Gastrocnemius medialis (tissue), 4 donors: ENCODE measurements at regions not wholly inside any gene's neighbourhood (a gene's known extent, or its start where the extent isn't known, plus 50 kb on each side); places are given as distances from the start of the nearest gene placed in this dataset.

Experiments used
- POLR2A ChIP-seq, 2 donors: fragments of 450-650 bp; IDR thresholded peaks; one replicate each; pipeline ENCODE4 v1.6.1; 2017; ENCODE audit warnings: antibody characterized with exemption in 2 of 2, mild to moderate bottlenecking in 2 of 2, moderate library complexity in 2 of 2
- TF ChIP-seq, protein P1 (sequence below), 5 experiments: fragments of 450-650 bp in 3 of 5; fragments of 200-600 bp in 2 of 5; sonication (generic) in 2 of 5; IDR thresholded peaks in 4 of 5; conservative IDR thresholded peaks in 1 of 5; 1 replicate in 4 of 5; 2 replicates in 1 of 5; pipeline ENCODE4 v1.5.1; 2016 to 2019; ENCODE audit warnings: antibody characterized with exemption in 5 of 5, mild to moderate bottlenecking in 3 of 5, moderate library complexity in 3 of 5

DNA sequence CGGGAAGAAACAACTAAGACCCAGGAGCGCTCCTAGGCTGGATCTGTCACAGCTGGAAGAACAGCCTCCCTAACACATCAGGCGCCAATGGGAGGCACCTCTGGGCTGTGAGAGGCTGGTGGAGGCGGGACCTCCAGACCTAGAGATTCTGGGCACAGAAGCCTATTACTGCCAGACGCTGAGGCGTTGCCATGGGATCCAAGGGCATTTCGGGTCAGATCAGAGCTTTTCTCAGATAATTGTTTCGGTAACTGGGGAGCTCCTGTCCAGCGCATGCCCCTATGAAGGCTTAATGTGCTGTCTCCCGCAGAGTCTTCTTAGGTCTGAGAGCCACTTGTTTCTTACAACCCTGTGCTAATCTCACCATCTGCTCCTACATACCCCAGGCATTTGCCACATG, 339.2 kb downstream of the ZNF716 start:
- TF ChIP-seq, protein P1, sequence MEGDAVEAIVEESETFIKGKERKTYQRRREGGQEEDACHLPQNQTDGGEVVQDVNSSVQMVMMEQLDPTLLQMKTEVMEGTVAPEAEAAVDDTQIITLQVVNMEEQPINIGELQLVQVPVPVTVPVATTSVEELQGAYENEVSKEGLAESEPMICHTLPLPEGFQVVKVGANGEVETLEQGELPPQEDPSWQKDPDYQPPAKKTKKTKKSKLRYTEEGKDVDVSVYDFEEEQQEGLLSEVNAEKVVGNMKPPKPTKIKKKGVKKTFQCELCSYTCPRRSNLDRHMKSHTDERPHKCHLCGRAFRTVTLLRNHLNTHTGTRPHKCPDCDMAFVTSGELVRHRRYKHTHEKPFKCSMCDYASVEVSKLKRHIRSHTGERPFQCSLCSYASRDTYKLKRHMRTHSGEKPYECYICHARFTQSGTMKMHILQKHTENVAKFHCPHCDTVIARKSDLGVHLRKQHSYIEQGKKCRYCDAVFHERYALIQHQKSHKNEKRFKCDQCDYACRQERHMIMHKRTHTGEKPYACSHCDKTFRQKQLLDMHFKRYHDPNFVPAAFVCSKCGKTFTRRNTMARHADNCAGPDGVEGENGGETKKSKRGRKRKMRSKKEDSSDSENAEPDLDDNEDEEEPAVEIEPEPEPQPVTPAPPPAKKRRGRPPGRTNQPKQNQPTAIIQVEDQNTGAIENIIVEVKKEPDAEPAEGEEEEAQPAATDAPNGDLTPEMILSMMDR (IDR thresholded peaks at IDR 0.05 in 4 of 5, conservative IDR thresholded peaks at IDR 0.05 in 1 of 5), result no peak
- TF ChIP-seq POLR2A (IDR thresholded peaks at IDR 0.05), result no peak
